Lung (tissue), 11 donors: ENCODE measurements at regions not wholly inside any gene's neighbourhood (a gene's known extent, or its start where the extent isn't known, plus 50 kb on each side); places are given as distances from the start of the nearest gene placed in this dataset.
"Not testable (repeated sequence)": the region's sequence is repeated elsewhere in the genome, so short reads cannot be mapped to it uniquely, and the experiment has no call there.

Experiments
- ATAC-seq: fragments of 200-7000 bp; cut with Tn5 transposase; one replicate; pipeline ENCODE4 v1.9.1; 2020; ENCODE audit warnings: moderate number of reproducible peaks; ENCODE audit not compliant: insufficient read depth, low FRiP score
- DNase-seq, 3 donors: peaks; one replicate each; pipeline ENCODE4 v3.0.0-alpha.2; 2013 to 2017
- H3K27ac ChIP-seq, 2 donors: one replicate each; pipeline ENCODE4 v1.5.1; 2013; ENCODE audit warnings: mild to moderate bottlenecking in 2 of 2, moderate library complexity in 2 of 2, control low read depth in 1 of 2, inconsistent platforms in 1 of 2, low read depth in 1 of 2, low read length in 1 of 2
- H3K27me3 ChIP-seq, 3 donors: one replicate each; pipeline ENCODE4 v1.5.1; 2013; ENCODE audit warnings: low read length in 2 of 3; ENCODE audit not compliant: control insufficient read depth in 3 of 3, insufficient read depth in 3 of 3
- H3K36me3 ChIP-seq, 4 donors: one replicate each; pipeline ENCODE4 v1.5.1; 2013; ENCODE audit warnings: low read length in 4 of 4, mild to moderate bottlenecking in 1 of 4, moderate library complexity in 1 of 4; ENCODE audit not compliant: control insufficient read depth in 4 of 4, insufficient read depth in 4 of 4
- H3K4me1 ChIP-seq, 5 donors: one replicate each; pipeline ENCODE4 v1.5.1; 2013; ENCODE audit warnings: low read length in 5 of 5, mild to moderate bottlenecking in 2 of 5, moderate library complexity in 1 of 5; ENCODE audit not compliant: control insufficient read depth in 5 of 5, insufficient read depth in 5 of 5
- H3K4me3 ChIP-seq: one replicate; pipeline ENCODE4 v1.5.1; 2013; ENCODE audit warnings: mild to moderate bottlenecking, control low read depth, moderate library complexity
- H3K9ac ChIP-seq, 2 donors: one replicate each; pipeline ENCODE4 v1.5.1; 2013; ENCODE audit warnings: low read length in 2 of 2, control low read depth in 1 of 2; ENCODE audit not compliant: insufficient read depth in 1 of 2
- H3K9me3 ChIP-seq, 4 donors: one replicate each; pipeline ENCODE4 v1.5.1; 2013; ENCODE audit warnings: low read length in 3 of 4, mild to moderate bottlenecking in 1 of 4, moderate library complexity in 1 of 4; ENCODE audit not compliant: control insufficient read depth in 4 of 4, insufficient read depth in 3 of 4
- CTCF ChIP-seq: IDR thresholded peaks from 2 replicates; pipeline ENCODE4 v1.5.1; 2012; ENCODE audit warnings: mild to moderate bottlenecking; ENCODE audit errors: control extremely low read depth, extremely low read depth
- WGBS, 2 donors: extraction: QIAGEN DNeasy Blood & Tissue Kit; methylation state at CpG; one replicate each; pipeline ENCODE4 v1.1.7; 2013; 5-methylcytosine and 5-hydroxymethylcytosine counted together
- donor health status: control.
- donor health status: control.
- donor health status: Bipolar disorder and iron deficiency.
- donor health status: healthy.
- donor health status: DM: yes; HTN: yes; CAD: no.

DNA sequence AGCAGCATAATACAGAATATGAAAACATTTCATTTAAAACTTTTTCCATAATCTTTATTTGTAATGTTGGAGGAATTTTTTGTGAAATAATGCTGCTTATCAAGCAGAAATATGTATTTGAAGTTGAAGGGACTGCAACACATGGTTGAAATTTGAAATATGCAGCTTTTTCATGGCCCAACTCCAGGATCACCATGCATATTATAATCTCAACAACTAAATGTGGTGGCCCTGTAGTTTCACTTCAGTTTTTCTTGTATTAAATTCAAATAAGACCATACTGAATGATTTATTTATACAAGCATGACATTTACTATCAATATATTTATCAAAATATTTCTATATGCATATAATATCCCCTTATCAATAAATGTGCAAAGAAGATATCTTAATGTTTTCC is 157.7 kb upstream of the LHX8 start:
- Histone ChIP-seq H3K36me3 (no peaks in the 10 kb centered on the region), H3K27ac (no peak overlapping the region), H3K4me3 (no peak overlapping the region), H3K4me1 (no peaks in the 10 kb centered on the region), H3K27me3 (no peaks in the 10 kb centered on the region), H3K9me3 (no peaks in the 10 kb centered on the region), H3K9ac (no peak overlapping the region)
- ATAC-seq, result no peak
- no peak for DNase-seq
- TF ChIP-seq CTCF, result no peak

GRCh38 chr1:74992448-74992847 is 141.7 kb upstream of the LHX8 start:
- WGBS, 2 donors, result 95 to 100% methylated on average over 1 of the region's 1 CpG
- not testable (repeated sequence) for DNase-seq, H3K36me3 ChIP-seq, H3K27me3 ChIP-seq, ATAC-seq, H3K27ac ChIP-seq, H3K4me1 ChIP-seq, H3K4me3 ChIP-seq, H3K9ac ChIP-seq, H3K9me3 ChIP-seq

DNA sequence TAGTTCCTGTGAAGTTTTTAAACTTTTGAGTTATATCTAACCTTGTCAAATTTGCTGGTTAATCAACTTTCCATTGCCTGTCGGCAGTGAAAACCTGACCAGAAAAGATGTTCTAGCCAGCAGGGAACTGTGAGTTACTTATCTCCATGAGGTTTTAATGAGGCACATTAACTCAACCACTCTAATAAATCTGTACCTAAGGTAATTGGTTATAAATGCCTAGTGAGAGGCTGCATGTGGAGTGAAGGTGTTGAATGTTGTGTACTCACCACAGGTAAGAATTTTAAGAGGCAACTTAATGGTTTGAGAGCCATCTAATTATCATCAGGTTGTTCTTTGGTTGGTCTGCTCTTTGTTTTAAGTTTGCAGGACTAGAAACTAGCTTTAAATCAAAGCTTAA is 138.4 kb upstream of the LHX8 start:
- whole genome bisulfite sequencing, 2 donors, result 84% methylated on average over 1 of the region's 1 CpG
- ATAC-seq, result no peak
- peaks cover 0 to 1% (median 0%) of the 10 kb centered on the region in 4 donors for H3K9me3 ChIP-seq
- no peaks in the 10 kb centered on the region for H3K4me1 ChIP-seq
- DNase-seq, result no peak
- no peak overlapping the region for H3K9ac ChIP-seq
- no peak overlapping the region for H3K27ac ChIP-seq
- H3K4me3 ChIP-seq, result no peak overlapping the region
- TF ChIP-seq CTCF, result no peak
- no peaks in the 10 kb centered on the region for H3K36me3 ChIP-seq
- H3K27me3 ChIP-seq, result no peaks in the 10 kb centered on the region

GRCh38 chr1:75010547-75010946 is 123.6 kb upstream of the LHX8 start:
- no peaks in the 10 kb centered on the region for H3K36me3 ChIP-seq
- no peaks in the 10 kb centered on the region for H3K27me3 ChIP-seq
- no peaks in the 10 kb centered on the region for H3K4me1 ChIP-seq
- no peak for TF ChIP-seq CTCF
- no peak overlapping the region for H3K9ac ChIP-seq
- DNase-seq (no peak), ATAC-seq (no peak)
- H3K4me3 ChIP-seq, result no peak overlapping the region
- 84 to 92% methylated on average over 2 of the region's 2 CpGs for WGBS, 2 donors
- H3K9me3 ChIP-seq, result peaks cover 0 to 5% (median 0%) of the 10 kb centered on the region in 4 donors
- H3K27ac ChIP-seq, result no peak overlapping the region
